NCI-H524 (cell line): ENCODE measurements at regions not wholly inside any gene's neighbourhood (a gene's known extent, or its start where the extent isn't known, plus 50 kb on each side); places are given as distances from the start of the nearest gene placed in this dataset.
"Not testable (repeated sequence)": the region's sequence is repeated elsewhere in the genome, so short reads cannot be mapped to it uniquely, and the experiment has no call there.

Source experiments
- DNase-seq, 2 experiments: peaks; one replicate each; lab custom pipeline; 2025; lab: John Stamatoyannopoulos, UW

DNA sequence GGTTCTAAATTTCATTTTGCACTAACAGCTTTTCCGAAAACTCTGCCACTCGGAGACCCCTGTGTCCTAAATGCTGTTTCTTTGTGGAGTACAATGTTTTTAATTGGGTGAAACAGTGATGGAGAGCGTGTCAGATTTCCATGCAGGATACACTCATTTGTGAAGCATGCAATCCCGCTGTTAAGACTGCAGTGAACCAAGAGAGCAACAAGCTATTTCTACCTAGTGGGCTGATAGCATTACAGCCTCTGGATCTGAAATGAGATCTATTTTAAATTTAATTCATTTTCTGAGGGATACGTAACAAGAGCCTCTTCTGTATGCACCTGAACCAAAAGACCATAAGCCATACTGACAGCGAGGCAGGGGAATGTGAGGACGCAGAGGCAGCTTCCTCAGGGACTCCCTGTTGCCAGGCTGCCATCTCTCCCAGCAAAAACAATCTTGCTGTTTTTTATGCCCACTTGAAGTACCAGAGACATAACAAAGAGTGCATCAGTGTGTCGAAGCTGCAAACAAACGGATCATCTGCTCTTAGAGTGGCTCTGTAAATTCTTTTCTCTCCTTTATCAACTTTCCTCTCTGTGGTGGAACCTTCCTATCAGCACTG lies 199.9 kb upstream of the COX10 start:
- no peak for DNase-seq

DNA sequence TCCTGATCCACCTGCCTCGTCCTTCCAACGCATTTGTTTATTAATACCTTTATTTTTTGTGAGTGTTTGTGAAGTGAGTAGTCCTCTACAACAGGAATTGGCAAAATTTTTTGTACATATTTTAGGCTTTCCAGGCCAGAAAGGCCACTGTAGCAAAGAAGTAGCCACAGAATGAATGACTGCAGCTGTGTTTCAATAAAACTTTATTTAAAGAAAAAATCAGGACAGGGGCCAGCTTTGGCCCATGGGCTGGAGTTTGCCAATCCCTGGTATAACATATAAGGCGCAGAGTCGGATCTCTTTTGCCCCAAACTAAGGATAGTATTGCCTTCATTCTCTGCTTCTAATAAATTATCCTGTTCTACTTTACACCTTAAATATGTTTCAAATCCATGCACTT lies 198.0 kb upstream of the COX10 start:
- no peak for DNase-seq

DNA sequence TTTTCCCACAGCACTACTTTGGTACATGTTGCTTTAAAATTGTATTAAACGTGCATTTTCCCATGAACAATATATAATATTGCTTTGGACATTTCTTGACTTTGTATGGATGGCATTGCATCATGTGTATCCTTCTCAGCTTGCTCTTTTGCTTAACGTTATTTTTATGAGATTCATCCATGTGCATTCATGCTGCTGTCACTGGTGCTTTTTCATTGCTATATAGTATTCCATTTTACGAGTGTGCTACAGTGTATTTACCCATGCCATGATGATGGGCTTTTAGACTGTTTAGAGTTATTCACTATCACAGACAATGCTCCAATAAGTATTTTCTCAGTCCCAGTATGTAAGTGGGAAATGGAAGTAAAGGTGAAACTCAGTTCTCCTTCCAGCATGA lies 195.2 kb upstream of the COX10 start:
- DNase-seq: no peak

GRCh38 chr17:13874817-13875216 lies 194.5 kb upstream of the COX10 start:
- DNase-seq: no peak

DNA sequence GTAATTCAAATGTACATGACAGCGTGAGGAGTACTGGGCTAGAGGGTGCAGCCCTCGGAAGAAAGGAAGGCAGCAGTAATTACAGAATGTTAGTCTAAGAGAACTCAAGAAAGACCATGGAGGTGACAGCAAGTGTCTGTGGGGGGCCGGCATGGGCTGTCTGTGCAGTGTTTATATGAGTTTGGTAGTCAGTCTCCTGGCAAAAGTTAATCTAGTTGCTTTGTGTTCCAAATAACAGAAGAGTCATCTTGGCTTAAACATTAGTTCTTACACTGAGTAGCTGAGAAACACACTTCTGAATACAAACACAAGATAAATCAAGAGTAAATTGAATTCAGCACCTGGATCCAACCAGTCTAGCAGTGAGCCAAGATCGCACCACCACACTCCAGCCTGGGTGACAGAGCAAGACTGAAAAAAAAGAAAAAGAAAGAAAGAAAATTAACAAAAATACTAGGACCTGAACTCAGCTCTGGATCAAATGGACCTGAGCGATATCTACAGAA lies 189.3 kb upstream of the COX10 start:
- DNase-seq: no peak

GRCh38 chr17:13883659-13884058 lies 185.6 kb upstream of the COX10 start:
- DNase-seq: no peak

DNA sequence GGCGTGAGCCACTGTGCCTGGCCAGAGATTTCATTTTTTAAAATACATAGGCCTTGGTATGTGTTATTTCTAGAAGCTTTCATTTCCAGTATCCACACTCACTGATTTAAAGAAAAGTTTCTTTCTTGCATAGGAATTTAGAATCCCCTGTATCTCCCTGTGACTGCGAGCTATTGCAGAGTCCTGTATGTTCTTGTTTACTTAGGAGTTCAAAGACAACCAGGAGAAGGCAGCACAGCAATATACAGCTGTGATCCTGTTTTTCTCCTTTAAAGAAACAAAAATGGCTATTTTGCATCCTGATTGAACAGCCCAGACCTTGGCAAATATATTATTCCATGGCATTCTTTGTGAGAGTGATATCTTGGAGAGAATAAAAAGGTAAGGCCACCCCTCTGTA lies 185.0 kb upstream of the COX10 start:
- DNase-seq: no peak

DNA sequence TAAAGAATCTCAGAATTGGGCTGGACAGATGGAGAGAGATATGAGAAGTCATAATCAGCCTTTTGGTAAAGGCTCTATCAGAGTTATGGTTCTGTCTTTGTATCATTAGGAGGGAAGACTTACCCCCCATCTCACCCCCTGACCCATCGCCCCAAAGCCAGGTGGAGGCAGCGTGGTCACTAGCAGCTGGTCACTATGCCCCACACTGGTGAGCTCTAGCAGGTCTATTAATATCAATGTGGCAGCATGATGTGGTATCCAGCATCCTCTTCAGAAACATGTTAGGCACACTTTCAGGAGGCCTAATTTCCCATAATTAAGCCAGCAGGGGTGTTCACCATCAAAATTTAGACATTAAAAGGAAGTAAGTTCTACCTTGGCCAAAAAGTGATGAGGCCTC lies 183.8 kb upstream of the COX10 start:
- peak in 1 of 2 experiments; percentile 36 for DNase-seq

DNA sequence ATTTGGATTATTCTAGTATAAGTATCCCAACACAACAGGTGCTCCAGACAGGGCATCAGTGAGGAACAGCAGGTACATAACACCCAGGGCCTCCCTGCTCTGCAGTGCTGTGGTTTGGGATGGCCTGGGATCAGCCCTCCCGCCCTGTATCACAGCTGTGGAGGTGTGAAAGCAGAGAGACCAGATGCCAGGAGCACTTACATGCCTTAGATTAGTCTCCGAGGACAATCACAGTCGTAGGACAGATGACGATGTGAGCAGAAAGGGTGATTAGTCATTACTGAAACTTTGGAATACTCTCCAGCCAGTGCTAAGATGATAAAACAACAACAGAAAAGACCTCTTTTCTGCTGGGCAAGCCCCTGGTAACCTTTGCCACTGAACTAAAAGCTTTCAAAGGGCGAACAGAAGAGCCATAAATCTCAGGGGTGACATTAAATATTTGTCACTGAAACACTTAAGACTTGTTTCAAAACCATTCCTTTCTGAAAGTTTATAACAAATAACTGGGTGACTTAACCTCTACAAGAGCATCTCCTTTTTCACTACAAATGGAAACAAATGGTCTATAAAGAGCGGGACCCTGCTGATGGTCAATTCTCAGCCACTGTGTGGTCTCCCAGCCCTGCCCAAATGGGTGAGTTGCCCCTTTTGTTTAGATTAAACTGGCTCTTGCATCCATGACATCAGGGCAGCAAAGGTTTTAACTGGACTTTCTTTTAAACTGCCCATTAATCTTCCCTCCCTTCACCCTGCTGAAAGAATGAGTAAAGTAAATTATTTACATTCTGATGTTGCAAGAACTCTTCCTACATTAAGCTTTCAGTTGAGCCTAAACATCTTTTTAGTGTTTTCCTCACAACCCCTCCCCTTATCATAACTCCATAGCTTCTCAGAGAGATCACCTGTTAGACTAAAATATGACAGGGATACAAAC lies 183.1 kb upstream of the COX10 start:
- DNase-seq: peak; percentile 51 to 91

- DNase-seq: peak; percentile 6 to 35
These were observed 181.2 kb upstream of the COX10 start for GRCh38 chr17:13888056-13888609.

DNA sequence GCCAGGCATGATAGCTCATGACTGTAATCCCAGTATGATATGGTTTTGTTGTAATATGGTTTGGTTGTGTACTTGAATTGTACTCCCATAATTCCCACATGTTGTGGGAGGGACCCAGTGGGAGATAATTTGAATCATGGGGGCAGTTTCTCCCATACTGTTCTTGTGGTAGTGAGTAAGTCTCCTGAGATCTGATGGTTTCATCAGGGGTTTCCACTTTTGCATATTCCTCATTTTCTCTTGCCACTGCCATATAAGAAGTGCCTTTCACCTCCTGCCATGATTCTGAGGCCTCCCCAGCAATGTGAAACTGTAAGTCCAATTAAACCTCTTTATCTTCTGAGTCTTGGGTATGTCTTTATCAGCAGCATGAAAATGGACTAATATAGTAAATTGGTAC lies 160.3 kb upstream of the COX10 start:
- not testable (repeated sequence) for DNase-seq

DNA sequence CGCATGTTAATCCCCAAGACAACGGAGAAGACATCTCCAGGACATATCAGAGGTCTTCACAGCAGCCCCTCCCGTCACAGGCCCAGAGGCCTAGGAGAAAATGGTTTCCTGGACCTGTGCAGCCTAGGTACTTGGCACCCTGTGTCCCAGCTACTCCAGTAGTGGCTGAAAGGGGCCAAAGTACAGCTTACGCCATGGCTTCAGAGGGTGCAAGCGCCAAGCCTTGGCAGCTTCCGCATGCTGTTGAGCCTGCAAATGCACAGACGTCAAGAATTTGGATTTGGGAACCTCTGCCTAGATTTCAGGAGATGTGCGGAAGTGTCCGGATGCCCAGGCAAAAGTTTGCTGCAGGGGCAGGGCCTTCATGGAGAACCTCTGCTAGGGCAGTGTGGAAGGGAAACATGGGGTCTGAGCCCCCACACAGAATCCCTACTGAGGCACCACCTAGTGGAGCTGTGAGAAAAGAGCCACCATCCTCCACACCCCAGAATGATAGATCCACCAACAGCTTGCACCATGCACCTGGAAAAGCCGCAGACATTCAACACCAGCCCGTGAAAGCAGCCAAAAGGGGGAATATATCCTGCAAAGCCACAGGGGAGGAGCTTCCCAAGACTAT lies 159.3 kb upstream of the COX10 start:
- no peak for DNase-seq

DNA sequence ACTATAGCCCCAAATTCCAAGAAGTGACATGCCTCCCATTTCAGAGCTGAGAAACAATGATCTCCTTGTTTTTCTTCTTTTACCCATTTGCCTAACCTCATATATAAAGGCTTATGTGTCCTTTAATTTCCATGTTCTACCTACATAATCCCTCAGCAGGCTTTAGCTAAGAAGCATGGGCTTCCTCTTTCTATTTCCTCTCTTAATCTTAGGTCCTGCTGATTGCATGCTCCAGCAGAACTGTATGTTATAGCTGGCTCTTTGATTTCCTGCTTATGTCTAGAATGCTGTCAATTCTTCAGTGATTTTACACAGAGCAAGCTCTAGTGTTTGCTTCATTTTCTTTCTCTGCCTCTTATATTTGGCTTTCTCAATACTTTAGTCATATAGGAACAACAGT lies 151.7 kb upstream of the COX10 start:
- DNase-seq: no peak

GRCh38 chr17:13918247-13918646 lies 151.1 kb upstream of the COX10 start:
- DNase-seq: no peak

- no peak for DNase-seq
These were observed 149.5 kb upstream of the COX10 start for GRCh38 chr17:13919818-13920217.

GRCh38 chr17:13920413-13920812 lies 148.9 kb upstream of the COX10 start:
- no peak for DNase-seq

DNA sequence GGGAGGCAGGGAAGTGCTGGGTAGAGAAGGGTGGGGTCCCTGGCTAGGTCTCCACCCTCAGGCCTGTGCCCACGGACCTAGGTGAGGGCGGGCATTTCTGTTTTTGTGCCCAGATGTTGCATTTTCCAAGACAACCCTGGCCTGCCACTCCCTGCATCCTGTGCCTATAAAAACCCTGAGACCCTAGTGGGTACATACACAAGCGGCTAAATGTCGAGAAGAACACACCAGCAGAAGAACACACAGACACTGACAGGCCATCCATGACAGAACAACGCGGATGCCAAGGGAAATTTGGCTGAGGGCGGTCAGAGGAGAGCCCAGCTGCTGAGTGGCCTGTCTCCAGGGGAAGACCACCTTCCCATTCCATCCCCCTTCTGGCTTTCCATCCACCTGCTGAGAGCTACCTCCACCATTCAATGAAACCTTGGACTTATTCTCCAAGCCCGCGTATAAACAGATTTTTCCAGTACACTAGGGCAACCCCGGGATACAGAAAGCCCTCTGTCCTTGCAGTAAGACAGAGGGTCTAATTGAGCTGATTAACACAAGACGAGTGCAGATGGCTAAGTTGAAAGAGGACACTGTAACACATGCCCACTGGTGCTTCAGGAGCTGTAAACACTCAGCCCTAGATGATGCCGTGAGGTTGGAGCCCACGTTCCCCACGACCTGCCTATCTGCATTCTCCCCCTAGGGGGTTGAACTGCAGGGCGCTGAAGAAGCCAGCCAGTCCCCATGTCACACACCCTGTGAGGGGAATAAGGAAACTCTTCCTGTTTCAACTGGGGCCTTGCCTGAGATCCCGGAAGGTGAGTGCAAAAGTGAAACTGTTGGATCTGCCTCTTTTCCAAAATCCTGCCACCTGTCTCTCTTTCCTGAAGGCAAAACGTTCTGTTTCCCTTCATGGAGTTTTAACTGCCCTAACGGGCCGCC lies 147.2 kb upstream of the COX10 start:
- DNase-seq: peak; percentile 83 to 97

DNA sequence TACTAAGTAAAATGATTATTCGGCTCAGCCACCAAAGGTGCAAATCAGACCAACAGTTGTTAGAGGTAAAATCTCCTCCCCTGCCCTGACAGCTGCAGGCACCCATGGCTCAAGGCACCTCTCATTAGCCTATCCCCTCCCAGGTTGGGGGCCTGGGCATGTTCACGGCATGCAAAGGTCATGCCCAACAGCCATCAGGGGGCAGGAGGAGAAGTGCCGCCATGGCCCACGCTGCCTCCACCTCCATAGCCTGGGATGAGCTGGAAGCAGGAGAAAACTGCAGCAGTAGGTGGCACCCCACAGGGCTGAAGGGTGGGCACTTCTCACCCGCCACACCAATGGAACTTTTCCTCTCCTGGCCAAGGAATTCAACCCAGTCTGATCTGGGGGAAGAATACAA lies 146.4 kb upstream of the COX10 start:
- peak in 1 of 2 experiments; percentile 49 for DNase-seq

DNA sequence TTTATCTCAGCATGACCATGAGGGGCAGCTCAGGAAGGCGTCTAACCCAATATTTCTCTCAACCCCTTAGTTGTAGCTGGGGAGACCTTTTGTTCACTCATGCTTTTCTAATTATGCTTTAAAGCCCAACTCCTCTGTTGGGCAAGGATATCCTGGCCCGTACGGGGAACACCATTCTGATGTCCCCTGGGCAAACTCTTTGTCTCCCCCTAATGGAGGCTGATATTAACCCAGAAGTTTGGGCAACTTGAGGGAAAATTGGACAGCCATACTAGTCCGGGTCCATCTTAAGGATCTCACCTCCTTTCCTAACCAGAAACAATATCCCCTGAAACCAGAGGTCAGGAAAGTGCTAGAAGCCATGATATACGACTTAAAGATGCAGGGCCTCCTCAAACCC lies 143.7 kb upstream of the COX10 start:
- no peak for DNase-seq

DNA sequence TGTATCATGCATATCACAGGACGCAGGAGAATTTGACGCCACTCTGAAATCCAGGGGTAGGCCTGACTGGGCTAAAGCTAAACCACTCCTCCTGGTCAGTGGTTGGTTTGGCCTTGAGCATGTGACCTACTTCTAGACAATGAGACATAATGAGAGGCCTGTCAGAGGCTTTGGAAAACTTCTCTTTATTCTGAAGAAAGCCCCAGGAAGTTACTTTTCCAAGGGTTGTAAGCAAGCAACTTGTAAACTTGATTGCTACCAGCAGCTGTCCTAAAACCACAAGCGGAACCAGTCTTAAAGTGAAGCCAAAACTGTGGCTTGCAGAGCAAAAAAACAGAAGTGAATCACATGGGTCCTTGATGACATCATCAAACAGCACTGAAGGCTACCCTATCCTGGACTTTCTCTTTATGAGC lies 138.2 kb upstream of the COX10 start:
- no peak for DNase-seq

GRCh38 chr17:13931800-13932460 lies 137.4 kb upstream of the COX10 start:
- peak; percentile 43 to 90 for DNase-seq
